ENCODE measurements at regions not wholly inside any gene's neighbourhood (a gene's known extent, or its start where the extent isn't known, plus 50 kb on each side); places are given as distances from the start of the nearest gene placed in this dataset.

- Histone ChIP-seq H3K27me3 (ENCODE audit: control insufficient read depth, insufficient read depth, low read length) (no peaks in the 10 kb centered on the region), H3K4me3 (ENCODE audit: low read depth, low read length) (no peak overlapping the region), H3K4me1 (ENCODE audit: control insufficient read depth, insufficient read depth, low read length) (no peaks in the 10 kb centered on the region), H3K9me3 (ENCODE audit: control insufficient read depth, insufficient read depth, low read length) (no peaks in the 10 kb centered on the region), H3K27ac (ENCODE audit: low read depth, low read length) (no peak overlapping the region), H3K36me3 (ENCODE audit: control insufficient read depth, insufficient read depth, low read length) (no peaks in the 10 kb centered on the region)
- WGBS (ENCODE audit: insufficient coverage), result 94% methylated on average over 9 of the region's 12 CpGs
- no peak for DNase-seq (ENCODE audit: low read depth in 4 of 6, low spot score in 6 of 6)
Measured at GRCh38 chr13:83532809-83533208, 349.5 kb downstream of the SLITRK1 start.

- WGBS (ENCODE audit: insufficient coverage), result 40% methylated on average over 1 of the region's 1 CpG
Measured at GRCh38 chr13:83531022-83531421, 351.3 kb downstream of the SLITRK1 start.

DNA sequence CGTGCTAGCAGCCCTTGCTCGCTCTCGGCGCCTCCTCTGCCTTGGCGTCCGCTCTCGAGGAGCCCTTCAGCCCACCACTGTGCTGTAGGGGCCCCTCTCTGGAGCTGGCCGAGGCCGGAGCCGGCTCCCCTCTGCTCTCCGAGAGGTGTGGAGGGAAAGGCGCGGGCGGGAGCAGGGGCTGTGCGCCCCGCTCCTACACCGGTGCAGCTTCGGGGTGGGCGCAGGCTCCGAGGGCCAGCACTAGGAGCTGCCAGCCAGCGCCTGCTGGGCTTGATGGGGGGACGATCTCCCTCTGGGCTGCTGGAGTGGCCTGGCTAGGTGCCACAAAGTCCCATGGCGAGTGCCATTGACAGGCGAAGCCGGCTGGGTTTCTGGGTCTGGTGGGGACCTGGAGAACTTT lies 365.5 kb downstream of the SLITRK1 start:
- Histone ChIP-seq H3K4me1 (ENCODE audit: control insufficient read depth, insufficient read depth, low read length) (no peaks in the 10 kb centered on the region), H3K27me3 (ENCODE audit: control insufficient read depth, insufficient read depth, low read length) (no peaks in the 10 kb centered on the region), H3K27ac (ENCODE audit: low read depth, low read length) (no peak overlapping the region), H3K36me3 (ENCODE audit: control insufficient read depth, insufficient read depth, low read length) (no peaks in the 10 kb centered on the region), H3K4me3 (ENCODE audit: low read depth, low read length) (no peak overlapping the region), H3K9me3 (ENCODE audit: control insufficient read depth, insufficient read depth, low read length) (no peaks in the 10 kb centered on the region)
- 94% methylated on average over 21 of the region's 25 CpGs for WGBS (ENCODE audit: insufficient coverage)
- DNase-seq (ENCODE audit: low read depth in 4 of 6, low spot score in 6 of 6), result no peak

More at GRCh38 chr13:83531022-83531421, 351.3 kb downstream of the SLITRK1 start:
- Histone ChIP-seq H3K9me3 (ENCODE audit: control insufficient read depth, insufficient read depth, low read length) (no peaks in the 10 kb centered on the region), H3K27ac (ENCODE audit: low read depth, low read length) (no peak overlapping the region), H3K4me1 (ENCODE audit: control insufficient read depth, insufficient read depth, low read length) (no peaks in the 10 kb centered on the region), H3K27me3 (ENCODE audit: control insufficient read depth, insufficient read depth, low read length) (no peaks in the 10 kb centered on the region), H3K4me3 (ENCODE audit: low read depth, low read length) (no peak overlapping the region), H3K36me3 (ENCODE audit: control insufficient read depth, insufficient read depth, low read length) (no peaks in the 10 kb centered on the region)
- no peak for DNase-seq (ENCODE audit: low read depth in 4 of 6, low spot score in 6 of 6)

- Histone ChIP-seq H3K36me3 (ENCODE audit: control insufficient read depth, insufficient read depth, low read length) (no peaks in the 10 kb centered on the region), H3K27ac (ENCODE audit: low read depth, low read length) (no peak overlapping the region)
- no CpG with 5 or more reads among the region's 1 CpG for WGBS (ENCODE audit: insufficient coverage)
Measured at GRCh38 chr13:83515268-83516015, 366.8 kb downstream of the SLITRK1 start.

DNA sequence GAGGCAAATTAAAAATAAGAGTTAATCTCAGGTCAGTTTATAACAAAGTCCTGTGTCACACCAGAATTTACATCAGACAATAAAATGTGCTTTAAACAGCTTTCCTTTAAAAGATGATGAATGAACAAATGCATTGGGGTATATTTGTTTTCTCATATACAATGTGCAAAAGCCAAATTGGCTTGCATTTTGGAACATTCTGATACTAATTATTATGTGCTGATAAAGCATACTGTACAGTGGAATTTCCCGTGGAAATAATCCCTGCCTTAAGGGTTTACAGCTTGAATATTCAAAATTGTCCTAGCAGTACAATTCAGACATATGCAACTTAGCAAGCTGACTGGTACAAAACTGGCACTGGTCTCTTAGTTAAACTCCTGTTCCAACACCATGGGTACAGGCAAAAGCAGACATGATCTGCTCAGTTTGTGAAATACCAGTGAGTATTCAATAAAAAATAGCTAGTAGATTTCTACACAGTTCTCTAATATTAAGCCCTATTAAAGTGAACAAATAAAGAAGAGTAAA lies 373.4 kb downstream of the SLITRK1 start:
- peak in 2 of 6 donors; percentile 20 to 41 for DNase-seq (ENCODE audit: low read depth in 4 of 6, low spot score in 6 of 6)
- Histone ChIP-seq H3K36me3 (ENCODE audit: control insufficient read depth, insufficient read depth, low read length) (no peaks in the 10 kb centered on the region), H3K27me3 (ENCODE audit: control insufficient read depth, insufficient read depth, low read length) (no peaks in the 10 kb centered on the region), H3K9me3 (ENCODE audit: control insufficient read depth, insufficient read depth, low read length) (no peaks in the 10 kb centered on the region), H3K27ac (ENCODE audit: low read depth, low read length) (no peak overlapping the region), H3K4me1 (ENCODE audit: control insufficient read depth, insufficient read depth, low read length) (no peaks in the 10 kb centered on the region), H3K4me3 (ENCODE audit: low read depth, low read length) (no peak overlapping the region)
- no CpG with 5 or more reads among the region's 1 CpG for WGBS (ENCODE audit: insufficient coverage)

More at GRCh38 chr13:83515268-83516015, 366.8 kb downstream of the SLITRK1 start:
- Histone ChIP-seq H3K9me3 (ENCODE audit: control insufficient read depth, insufficient read depth, low read length) (no peaks in the 10 kb centered on the region), H3K4me1 (ENCODE audit: control insufficient read depth, insufficient read depth, low read length) (no peaks in the 10 kb centered on the region), H3K4me3 (ENCODE audit: low read depth, low read length) (no peak overlapping the region), H3K27me3 (ENCODE audit: control insufficient read depth, insufficient read depth, low read length) (no peaks in the 10 kb centered on the region)
- no peak for DNase-seq (ENCODE audit: low read depth in 4 of 6, low spot score in 6 of 6)

- no peak overlapping the region for H3K27ac ChIP-seq (ENCODE audit: low read depth, low read length)
- H3K4me3 ChIP-seq (ENCODE audit: low read depth, low read length), result no peak overlapping the region
- no peaks in the 10 kb centered on the region for H3K36me3 ChIP-seq (ENCODE audit: control insufficient read depth, insufficient read depth, low read length)
- no CpG with 5 or more reads among the region's 1 CpG for WGBS (ENCODE audit: insufficient coverage)
- DNase-seq (ENCODE audit: low read depth in 4 of 6, low spot score in 6 of 6), result no peak
- H3K9me3 ChIP-seq (ENCODE audit: control insufficient read depth, insufficient read depth, low read length), result no peaks in the 10 kb centered on the region
- no peaks in the 10 kb centered on the region for H3K4me1 ChIP-seq (ENCODE audit: control insufficient read depth, insufficient read depth, low read length)
- H3K27me3 ChIP-seq (ENCODE audit: control insufficient read depth, insufficient read depth, low read length), result no peaks in the 10 kb centered on the region
Measured at GRCh38 chr13:83503424-83503823, 378.9 kb downstream of the SLITRK1 start.

- DNase-seq (ENCODE audit: low read depth in 4 of 6, low spot score in 6 of 6), result no peak
- Histone ChIP-seq H3K4me3 (ENCODE audit: low read depth, low read length) (no peak overlapping the region), H3K9me3 (ENCODE audit: control insufficient read depth, insufficient read depth, low read length) (no peaks in the 10 kb centered on the region), H3K4me1 (ENCODE audit: control insufficient read depth, insufficient read depth, low read length) (no peaks in the 10 kb centered on the region), H3K27ac (ENCODE audit: low read depth, low read length) (no peak overlapping the region), H3K27me3 (ENCODE audit: control insufficient read depth, insufficient read depth, low read length) (no peaks in the 10 kb centered on the region), H3K36me3 (ENCODE audit: control insufficient read depth, insufficient read depth, low read length) (no peaks in the 10 kb centered on the region)
Measured at GRCh38 chr13:83499286-83499685, 383.0 kb downstream of the SLITRK1 start.

- H3K27ac ChIP-seq (ENCODE audit: low read depth, low read length), result no peak overlapping the region
- no peaks in the 10 kb centered on the region for H3K9me3 ChIP-seq (ENCODE audit: control insufficient read depth, insufficient read depth, low read length)
- no peak overlapping the region for H3K4me3 ChIP-seq (ENCODE audit: low read depth, low read length)
- H3K4me1 ChIP-seq (ENCODE audit: control insufficient read depth, insufficient read depth, low read length), result no peaks in the 10 kb centered on the region
- no peaks in the 10 kb centered on the region for H3K27me3 ChIP-seq (ENCODE audit: control insufficient read depth, insufficient read depth, low read length)
- DNase-seq (ENCODE audit: low read depth in 4 of 6, low spot score in 6 of 6), result no peak
- no CpG with 5 or more reads among the region's 2 CpGs for WGBS (ENCODE audit: insufficient coverage)
- H3K36me3 ChIP-seq (ENCODE audit: control insufficient read depth, insufficient read depth, low read length), result no peaks in the 10 kb centered on the region
Measured at GRCh38 chr13:83498481-83499190, 383.6 kb downstream of the SLITRK1 start.

DNA sequence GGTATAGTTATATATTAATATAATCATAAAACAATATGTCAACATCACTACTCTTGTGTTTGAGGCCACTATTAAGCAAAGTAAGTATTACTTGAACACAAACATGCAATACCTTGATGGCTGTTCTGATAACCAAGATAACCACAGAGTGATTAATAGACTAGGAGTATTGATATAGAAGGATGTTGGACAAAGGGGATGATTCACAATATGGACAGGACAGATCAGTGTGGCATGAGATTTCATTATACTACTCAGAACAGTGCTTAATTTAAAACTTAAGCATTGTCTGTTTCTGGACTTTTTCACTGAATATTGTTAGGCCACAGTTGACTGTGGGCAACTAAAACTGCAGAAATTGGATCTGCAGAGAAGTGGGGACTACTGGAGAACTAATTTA lies 384.2 kb downstream of the SLITRK1 start:
- DNase-seq (ENCODE audit: low read depth in 4 of 6, low spot score in 6 of 6), result no peak
- Histone ChIP-seq H3K9me3 (ENCODE audit: control insufficient read depth, insufficient read depth, low read length) (no peaks in the 10 kb centered on the region), H3K27me3 (ENCODE audit: control insufficient read depth, insufficient read depth, low read length) (no peaks in the 10 kb centered on the region), H3K4me1 (ENCODE audit: control insufficient read depth, insufficient read depth, low read length) (no peaks in the 10 kb centered on the region), H3K4me3 (ENCODE audit: low read depth, low read length) (no peak overlapping the region), H3K36me3 (ENCODE audit: control insufficient read depth, insufficient read depth, low read length) (no peaks in the 10 kb centered on the region), H3K27ac (ENCODE audit: low read depth, low read length) (no peak overlapping the region)

- no peak overlapping the region for H3K27ac ChIP-seq (ENCODE audit: low read depth, low read length)
- H3K36me3 ChIP-seq (ENCODE audit: control insufficient read depth, insufficient read depth, low read length), result no peaks in the 10 kb centered on the region
- no CpG with 5 or more reads among the region's 6 CpGs for WGBS (ENCODE audit: insufficient coverage)
- H3K27me3 ChIP-seq (ENCODE audit: control insufficient read depth, insufficient read depth, low read length), result no peaks in the 10 kb centered on the region
- H3K4me3 ChIP-seq (ENCODE audit: low read depth, low read length), result no peak overlapping the region
- DNase-seq (ENCODE audit: low read depth in 4 of 6, low spot score in 6 of 6), result no peak
- no peaks in the 10 kb centered on the region for H3K4me1 ChIP-seq (ENCODE audit: control insufficient read depth, insufficient read depth, low read length)
- no peaks in the 10 kb centered on the region for H3K9me3 ChIP-seq (ENCODE audit: control insufficient read depth, insufficient read depth, low read length)
Measured at GRCh38 chr13:83496501-83496900, 385.8 kb downstream of the SLITRK1 start.
